Peyer's patch (tissue), 4 donors: ENCODE measurements at regions not wholly inside any gene's neighbourhood (a gene's known extent, or its start where the extent isn't known, plus 50 kb on each side); places are given as distances from the start of the nearest gene placed in this dataset.

ENCODE experiments used
- DNase-seq, 3 donors: peaks; one replicate each; pipeline ENCODE4 v3.0.0-alpha.2; 2017 to 2019
- H3K27ac ChIP-seq, 4 donors: fragments of 200-600 bp; sonication (generic); one replicate each; pipeline ENCODE4 v1.5.1; 2016 to 2019
- H3K27me3 ChIP-seq, 2 donors: fragments of 200-600 bp; sonication (generic); one replicate each; pipeline ENCODE4 v1.5.1; 2019
- H3K36me3 ChIP-seq, 3 donors: fragments of 200-600 bp; sonication (generic); one replicate each; pipeline ENCODE4 v1.5.1; 2016 to 2019
- H3K4me1 ChIP-seq, 4 donors: fragments of 200-600 bp; sonication (generic); one replicate each; pipeline ENCODE4 v1.5.1; 2016 to 2019
- H3K4me3 ChIP-seq, 4 donors: fragments of 200-600 bp; sonication (generic); 1 replicate in 3 of 4; 2 replicates in 1 of 4; pipeline ENCODE4 v1.5.1; 2016 to 2019; ENCODE audit warnings: mild to moderate bottlenecking in 1 of 4
- H3K9me3 ChIP-seq, 4 donors: fragments of 200-600 bp; sonication (generic); one replicate each; pipeline ENCODE4 v1.5.1; 2016 to 2019; ENCODE audit warnings: mild to moderate bottlenecking in 1 of 4
- CTCF ChIP-seq, 6 experiments: fragments of 450-650 bp in 4 of 6; fragments of 200-600 bp in 2 of 6; sonication (generic) in 1 of 6; IDR thresholded peaks; one replicate each; pipeline ENCODE4 v1.5.1; 2017 to 2019; ENCODE audit warnings: antibody characterized with exemption in 6 of 6, mild to moderate bottlenecking in 3 of 6, moderate library complexity in 1 of 6
- POLR2A ChIP-seq, 2 donors: fragments of 450-650 bp; IDR thresholded peaks; one replicate each; pipeline ENCODE4 v1.5.1; 2017; ENCODE audit warnings: antibody characterized with exemption in 2 of 2, mild to moderate bottlenecking in 2 of 2, moderate library complexity in 2 of 2
- small RNA-seq, 2 donors: library from RNA; depleted of rRNA; stranded (forward); fragments of <200 nt; gene quantifications; one replicate each; pipeline ENCODE3, GENCODE V24; 2016

DNA sequence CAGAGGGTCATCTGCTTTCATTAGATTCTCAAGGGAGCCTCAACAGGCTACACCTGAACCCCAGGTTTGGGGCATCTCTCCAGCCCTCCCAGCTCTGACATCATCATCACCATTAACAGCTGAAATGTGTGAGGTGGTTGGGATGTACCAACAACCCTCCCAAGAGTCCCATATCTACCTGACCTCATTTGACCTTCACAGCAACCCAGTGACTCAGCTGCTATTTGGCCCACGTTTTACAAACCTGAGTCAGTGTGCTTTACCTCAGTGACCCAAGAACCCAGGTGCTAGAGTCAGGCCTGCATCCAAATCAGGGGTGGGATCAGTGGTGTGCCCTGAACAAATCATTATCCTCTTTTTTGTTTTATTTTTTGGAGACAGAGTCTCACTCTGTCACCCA, 53.3 kb upstream of the TINAGL1 start:
- no peaks in the 10 kb centered on the region for H3K4me1 ChIP-seq
- no peaks in the 10 kb centered on the region for H3K36me3 ChIP-seq
- no peak overlapping the region for H3K4me3 ChIP-seq
- peak in 2 of 3 donors; percentile 13 to 62 for DNase-seq
- no peaks in the 10 kb centered on the region for H3K27me3 ChIP-seq
- peak overlapping the region in 1 of 4 donors; percentile 62 for H3K27ac ChIP-seq
- no peaks in the 10 kb centered on the region for H3K9me3 ChIP-seq
- TF ChIP-seq CTCF (IDR thresholded peaks at IDR 0.05) (no peak), POLR2A (IDR thresholded peaks at IDR 0.05) (no peak)

DNA sequence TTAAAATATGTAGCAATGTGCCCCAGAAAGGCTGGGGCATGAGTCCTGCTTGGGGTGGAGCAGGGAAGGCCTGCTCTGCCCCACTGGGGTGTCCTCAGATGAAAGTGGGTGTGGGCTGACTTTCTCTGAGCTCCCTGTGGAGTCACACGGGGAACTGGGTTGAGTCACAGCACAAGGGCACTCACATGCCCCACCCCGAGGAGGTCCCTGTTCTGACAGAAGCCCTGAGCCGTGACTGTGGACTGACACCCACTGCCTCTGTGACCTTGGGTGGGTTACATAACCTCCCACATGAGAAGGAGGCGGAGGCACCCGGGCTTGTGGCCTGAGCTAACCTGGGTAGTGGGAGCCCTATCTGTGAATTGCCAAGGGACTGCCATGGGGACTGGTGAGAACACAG, 52.5 kb upstream of the TINAGL1 start:
- Histone ChIP-seq H3K9me3 (no peaks in the 10 kb centered on the region), H3K27ac (peak overlapping the region in 1 of 4 donors; percentile 62), H3K4me1 (no peaks in the 10 kb centered on the region), H3K4me3 (no peak overlapping the region), H3K36me3 (no peaks in the 10 kb centered on the region), H3K27me3 (no peaks in the 10 kb centered on the region)
- TF ChIP-seq POLR2A (IDR thresholded peaks at IDR 0.05) = no peak
- no peak for TF ChIP-seq CTCF (IDR thresholded peaks at IDR 0.05)
- DNase-seq = peak; percentile 17 to 86 (median 63)

DNA sequence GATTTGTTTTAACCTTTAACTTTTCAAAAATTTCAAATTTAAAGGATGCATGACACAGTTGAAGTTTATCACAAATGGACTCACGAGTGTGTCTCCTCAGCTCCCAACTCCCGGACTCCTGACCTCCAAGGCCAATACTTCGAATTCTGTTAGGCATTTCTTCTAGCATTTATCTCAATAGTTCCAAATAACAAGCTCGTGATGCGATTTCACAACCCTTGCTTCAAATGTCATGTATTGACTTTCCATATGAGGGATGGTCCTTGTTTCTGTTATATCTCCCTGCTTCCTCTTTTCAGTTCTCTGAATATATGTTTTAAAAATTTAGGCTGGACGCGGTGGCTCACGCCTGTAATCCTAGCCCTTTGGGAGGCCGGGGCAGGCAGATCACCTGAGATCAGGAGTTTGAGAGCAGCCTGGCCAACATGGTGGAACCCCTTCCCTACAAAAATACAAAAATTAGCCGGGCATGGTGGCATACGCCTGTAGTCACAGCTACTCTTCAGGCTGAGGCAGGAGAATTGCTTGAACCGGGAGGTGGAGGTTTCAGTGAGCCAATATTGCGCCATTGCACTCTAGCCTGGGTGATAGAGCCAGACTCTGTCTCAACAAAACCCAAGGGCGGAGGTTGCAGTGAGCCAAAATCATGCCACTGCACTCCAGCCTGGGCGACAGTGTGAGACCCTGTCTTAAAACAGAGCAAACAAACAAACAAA, 52.0 kb upstream of the TINAGL1 start:
- no peaks in the 10 kb centered on the region for H3K9me3 ChIP-seq
- no peaks in the 10 kb centered on the region for H3K4me1 ChIP-seq
- H3K36me3 ChIP-seq = no peaks in the 10 kb centered on the region
- no peak for DNase-seq
- TF ChIP-seq CTCF (IDR thresholded peaks at IDR 0.05) = no peak
- no peak for TF ChIP-seq POLR2A (IDR thresholded peaks at IDR 0.05)
- H3K4me3 ChIP-seq = no peak overlapping the region
- peak overlapping the region in 1 of 4 donors; percentile 62 for H3K27ac ChIP-seq
- no peaks in the 10 kb centered on the region for H3K27me3 ChIP-seq

Small RNAs in the stretch of these regions (small RNA-seq; reads per million reads assigned to genes)
- gene RF00019 (0 reads per million in 2 donors), gene RNU6-40P (0 reads per million in 2 donors)
